ENCODE measurements at regions not wholly inside any gene's neighbourhood (a gene's known extent, or its start where the extent isn't known, plus 50 kb on each side); places are given as distances from the start of the nearest gene placed in this dataset.
A peak's percentile ranks its signal among the peaks of the same experiment; 100 is the strongest.

DNA sequence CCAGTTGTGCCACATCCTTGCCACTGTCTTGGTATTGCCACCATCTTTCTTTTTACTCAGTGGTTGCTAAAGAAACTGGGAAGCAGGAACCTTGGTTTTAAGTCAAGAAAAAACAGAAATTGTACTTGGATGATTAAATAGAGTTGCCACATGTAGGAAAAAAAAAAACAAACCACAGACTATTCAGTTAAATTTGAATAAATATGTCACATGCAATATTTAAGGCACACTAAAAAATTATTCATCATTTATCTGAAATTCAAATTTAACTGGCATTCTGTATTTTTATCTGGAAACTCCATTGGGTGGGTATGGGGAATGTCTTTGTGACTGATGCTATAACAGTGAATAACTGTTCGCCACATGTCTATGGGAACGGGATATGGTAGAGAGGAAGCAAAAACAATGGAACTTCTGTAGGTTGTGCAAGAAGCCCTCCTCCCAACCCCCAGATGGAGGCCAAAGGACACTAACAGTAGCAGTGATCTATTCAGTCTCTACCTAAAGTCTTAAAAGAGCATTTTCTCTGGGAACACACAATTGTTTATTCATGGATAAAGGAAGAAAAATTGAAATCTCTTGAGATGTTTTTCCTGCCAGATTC, 57.0 kb upstream of the PLAC8 start:
- peak; percentile 5 for DNase-seq

DNA sequence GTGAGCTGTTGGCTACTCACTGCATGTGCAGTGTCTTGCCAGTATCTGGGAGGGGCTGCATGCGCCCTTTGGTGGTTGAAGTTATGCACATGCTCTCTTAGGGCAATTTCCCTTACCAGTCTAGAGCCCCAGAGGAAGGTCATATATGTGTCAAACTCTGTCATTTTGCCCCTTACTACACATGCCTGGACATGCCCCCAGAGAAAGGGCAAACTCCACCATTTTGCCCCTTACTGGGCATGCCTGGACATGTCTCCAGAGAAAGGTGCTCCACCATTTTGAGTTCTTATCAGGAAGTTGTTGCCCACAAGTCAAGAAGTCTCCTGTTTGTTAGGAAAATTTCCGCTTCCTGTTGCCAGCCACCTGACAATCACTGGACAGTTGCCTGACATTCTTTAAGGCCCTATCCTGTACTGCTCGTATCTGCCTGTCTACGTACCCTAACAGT, 56.4 kb upstream of the PLAC8 start:
- no peak for DNase-seq

Measured in tongue (tissue), 1 donor.